Stomach (tissue), 8 donors: ENCODE measurements at regions not wholly inside any gene's neighbourhood (a gene's known extent, or its start where the extent isn't known, plus 50 kb on each side); places are given as distances from the start of the nearest gene placed in this dataset.

Experiments
- DNase-seq, 2 donors: peaks; one replicate each; pipeline versions ENCODE4 v3.0.0 to v3.0.0-alpha.2; 2013 to 2019
- H3K27ac ChIP-seq, 5 donors: fragments of 200-600 bp in 4 of 5; sonication (generic) in 4 of 5; one replicate each; pipeline ENCODE4 v1.5.1; 2013 to 2019; ENCODE audit warnings: mild to moderate bottlenecking in 1 of 5, moderate library complexity in 1 of 5
- H3K27me3 ChIP-seq, 3 donors: fragments of 200-600 bp; sonication (generic); one replicate each; pipeline ENCODE4 v1.5.1; 2017 to 2019; ENCODE audit warnings: mixed run types in 1 of 3
- H3K36me3 ChIP-seq, 4 donors: fragments of 200-600 bp; sonication (generic); 1 replicate in 3 of 4; 2 replicates in 1 of 4; pipeline ENCODE4 v1.5.1; 2016 to 2019
- H3K4me1 ChIP-seq, 4 donors: fragments of 200-600 bp; sonication (generic); one replicate each; pipeline ENCODE4 v1.5.1; 2016 to 2019
- H3K4me3 ChIP-seq, 4 donors: fragments of 200-600 bp; sonication (generic) in 3 of 4; one replicate each; pipeline ENCODE4 v1.5.1; 2016 to 2019; ENCODE audit warnings: mild to moderate bottlenecking in 1 of 4
- H3K9me3 ChIP-seq, 4 donors: fragments of 200-600 bp; sonication (generic); one replicate each; pipeline ENCODE4 v1.5.1; 2016 to 2019
- CTCF ChIP-seq, 7 experiments: fragments of 450-650 bp in 4 of 7; fragments of 200-600 bp in 3 of 7; sonication (generic) in 3 of 7; IDR thresholded peaks; one replicate each; pipeline ENCODE4 v1.5.1; 2016 to 2019; ENCODE audit warnings: antibody characterized with exemption in 7 of 7, control low read depth in 2 of 7, mild to moderate bottlenecking in 1 of 7
- EP300 ChIP-seq: sonication (generic); formaldehyde crosslinking; IDR thresholded peaks from one replicate; pipeline ENCODE4 v1.6.1; 2017; ENCODE audit warnings: antibody characterized with exemption
- POLR2A ChIP-seq, 4 donors: fragments of 450-650 bp; IDR thresholded peaks; one replicate each; pipeline ENCODE4 v1.6.1; 2016; ENCODE audit warnings: antibody characterized with exemption in 4 of 4, control low read depth in 2 of 4, mild to moderate bottlenecking in 1 of 4, moderate library complexity in 1 of 4
- POLR2AphosphoS5 ChIP-seq, 3 donors: sonication (generic); formaldehyde crosslinking; IDR thresholded peaks; one replicate each; pipeline ENCODE4 v1.6.1; 2016; ENCODE audit warnings: antibody characterized with exemption in 3 of 3
- WGBS, 5 donors: extraction: QIAGEN DNeasy Blood & Tissue Kit in 3 of 5; methylation state at CpG; one replicate each; pipeline versions ENCODE4 v1.1.5 to v1.1.7; 2013 to 2018; 5-methylcytosine and 5-hydroxymethylcytosine counted together
- intact Hi-C: fragments of 100-400 bp; cut with DNase I; formaldehyde crosslinking; loops from one replicate; pipeline ENCODE4 v1.15.1; 2023; ENCODE audit warnings: low total_unique reads
- donor health status: healthy with polysubstance abuse.
- donor health status: Bipolar disorder and iron deficiency.
- donor health status: healthy.

GRCh38 chrX:17242470-17242869 lies 132.5 kb upstream of the NHS start:
- Histone ChIP-seq H3K4me1 (no peaks in the 10 kb centered on the region), H3K27ac (no peak overlapping the region), H3K9me3 (no peaks in the 10 kb centered on the region), H3K36me3 (no peaks in the 10 kb centered on the region), H3K27me3 (no peaks in the 10 kb centered on the region), H3K4me3 (no peak overlapping the region)
- DNase-seq = peak; percentile 49 to 78
- intact Hi-C loops = loop anchor here (5.0 kb wide), 1 partner anchor 445 kb away; no protein-coding TSS in a partner anchor
- peak in 5 of 7 experiments; percentile 50 to 81 (median 65) for TF ChIP-seq CTCF (IDR thresholded peaks at IDR 0.05)
- TF ChIP-seq EP300 = no peak
- TF ChIP-seq POLR2A (IDR thresholded peaks at IDR 0.05) = no peak
- TF ChIP-seq POLR2AphosphoS5 (IDR thresholded peaks at IDR 0.05) = no peak
- WGBS, 5 donors = 12 to 20% (median 14%) methylated on average over 5 of the region's 5 CpGs

- intact Hi-C loops = no loop called here
- WGBS, 5 donors = 88 to 100% (median 100%) methylated on average over 1 of the region's 1 CpG
- Histone ChIP-seq H3K36me3 (no peaks in the 10 kb centered on the region), H3K4me1 (no peaks in the 10 kb centered on the region), H3K4me3 (no peak overlapping the region), H3K9me3 (no peaks in the 10 kb centered on the region), H3K27me3 (no peaks in the 10 kb centered on the region), H3K27ac (no peak overlapping the region)
- no peak for TF ChIP-seq CTCF (IDR thresholded peaks at IDR 0.05)
- TF ChIP-seq POLR2AphosphoS5 (IDR thresholded peaks at IDR 0.05) = no peak
- TF ChIP-seq EP300 = no peak
- no peak for TF ChIP-seq POLR2A (IDR thresholded peaks at IDR 0.05)
- no peak for DNase-seq
These were observed 127.9 kb upstream of the NHS start for GRCh38 chrX:17247144-17247543.

GRCh38 chrX:17262123-17262522 lies 112.9 kb upstream of the NHS start:
- 58 to 76% (median 72%) methylated on average over 2 of the region's 2 CpGs for WGBS, 5 donors
- TF ChIP-seq POLR2A (IDR thresholded peaks at IDR 0.05) = no peak
- no peak for TF ChIP-seq POLR2AphosphoS5 (IDR thresholded peaks at IDR 0.05)
- TF ChIP-seq EP300 = no peak
- no peak for TF ChIP-seq CTCF (IDR thresholded peaks at IDR 0.05)

GRCh38 chrX:17266136-17266535 lies 108.9 kb upstream of the NHS start:
- Histone ChIP-seq H3K4me3 (no peak overlapping the region), H3K27ac (no peak overlapping the region), H3K9me3 (peaks cover 0 to 15% (median 6%) of the 10 kb centered on the region in 4 donors), H3K4me1 (no peaks in the 10 kb centered on the region), H3K27me3 (peaks cover 0 to 3% (median 0%) of the 10 kb centered on the region in 3 donors), H3K36me3 (no peaks in the 10 kb centered on the region)
- intact Hi-C loops = no loop called here
- peak in 1 of 2 donors; percentile 5 for DNase-seq
- TF ChIP-seq CTCF (IDR thresholded peaks at IDR 0.05) (no peak), POLR2A (IDR thresholded peaks at IDR 0.05) (no peak), POLR2AphosphoS5 (IDR thresholded peaks at IDR 0.05) (no peak), EP300 (no peak)

More at GRCh38 chrX:17262123-17262522, 112.9 kb upstream of the NHS start:
- no peaks in the 10 kb centered on the region for H3K4me1 ChIP-seq
- H3K9me3 ChIP-seq = peaks cover 0 to 19% (median 8%) of the 10 kb centered on the region in 4 donors
- H3K27me3 ChIP-seq = peaks cover 0 to 3% (median 0%) of the 10 kb centered on the region in 3 donors
- no peak for DNase-seq
- H3K27ac ChIP-seq = no peak overlapping the region
- H3K4me3 ChIP-seq = no peak overlapping the region
- intact Hi-C loops = no loop called here
- H3K36me3 ChIP-seq = no peaks in the 10 kb centered on the region
